ENCODE measurements at regions not wholly inside any gene's neighbourhood (a gene's known extent, or its start where the extent isn't known, plus 50 kb on each side); places are given as distances from the start of the nearest gene placed in this dataset.

GRCh38 chr4:116385583-116385982, 699.8 kb downstream of the TRAM1L1 start:
- no peak for TF ChIP-seq CTCF (IDR thresholded peaks at IDR 0.05)
- no peak for TF ChIP-seq POLR2A (IDR thresholded peaks at IDR 0.05)

All from transverse colon (tissue), 3 donors.